ENCODE measurements at regions not wholly inside any gene's neighbourhood (a gene's known extent, or its start where the extent isn't known, plus 50 kb on each side); places are given as distances from the start of the nearest gene placed in this dataset.

DNA sequence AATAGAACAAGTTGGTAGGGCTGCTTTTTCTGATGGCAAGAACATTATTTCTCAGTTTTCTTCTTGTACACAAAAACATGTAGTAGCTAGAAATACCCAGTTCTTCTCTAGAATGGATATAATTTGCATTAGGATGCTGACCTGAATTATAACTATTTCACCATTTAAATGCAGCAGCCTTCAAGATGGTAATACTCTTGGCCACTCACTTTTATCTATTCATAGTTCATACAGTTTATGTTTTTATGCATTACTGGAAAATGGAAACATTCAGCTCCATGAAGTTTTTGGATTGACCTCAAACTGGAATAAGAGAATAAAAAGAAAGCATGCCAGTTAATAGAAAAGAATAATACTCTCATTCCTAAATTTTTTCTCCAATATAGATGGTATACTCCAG lies 487.4 kb downstream of the PABPC4L start:
- TF ChIP-seq, protein P1, sequence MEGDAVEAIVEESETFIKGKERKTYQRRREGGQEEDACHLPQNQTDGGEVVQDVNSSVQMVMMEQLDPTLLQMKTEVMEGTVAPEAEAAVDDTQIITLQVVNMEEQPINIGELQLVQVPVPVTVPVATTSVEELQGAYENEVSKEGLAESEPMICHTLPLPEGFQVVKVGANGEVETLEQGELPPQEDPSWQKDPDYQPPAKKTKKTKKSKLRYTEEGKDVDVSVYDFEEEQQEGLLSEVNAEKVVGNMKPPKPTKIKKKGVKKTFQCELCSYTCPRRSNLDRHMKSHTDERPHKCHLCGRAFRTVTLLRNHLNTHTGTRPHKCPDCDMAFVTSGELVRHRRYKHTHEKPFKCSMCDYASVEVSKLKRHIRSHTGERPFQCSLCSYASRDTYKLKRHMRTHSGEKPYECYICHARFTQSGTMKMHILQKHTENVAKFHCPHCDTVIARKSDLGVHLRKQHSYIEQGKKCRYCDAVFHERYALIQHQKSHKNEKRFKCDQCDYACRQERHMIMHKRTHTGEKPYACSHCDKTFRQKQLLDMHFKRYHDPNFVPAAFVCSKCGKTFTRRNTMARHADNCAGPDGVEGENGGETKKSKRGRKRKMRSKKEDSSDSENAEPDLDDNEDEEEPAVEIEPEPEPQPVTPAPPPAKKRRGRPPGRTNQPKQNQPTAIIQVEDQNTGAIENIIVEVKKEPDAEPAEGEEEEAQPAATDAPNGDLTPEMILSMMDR (IDR thresholded peaks at IDR 0.05; ENCODE audit: unreplicated experiment) = no peak
- Mint-ChIP-seq H3K27me3 (ENCODE audit: unreplicated experiment) (no peaks in the 10 kb centered on the region), H3K4me3 (ENCODE audit: low read depth, unreplicated experiment) (no peak overlapping the region), H3K9me3 (ENCODE audit: low read depth, unreplicated experiment) (peaks cover 4% of the 10 kb centered on the region), H3K36me3 (ENCODE audit: insufficient read depth, unreplicated experiment) (no peaks in the 10 kb centered on the region), H3K4me1 (ENCODE audit: low read depth, unreplicated experiment) (no peaks in the 10 kb centered on the region), H3K27ac (ENCODE audit: unreplicated experiment) (no peak overlapping the region)
- no TSS peak for BruUV-seq (replicated peaks)
- CTCF ChIA-PET = no interaction called here
- intact Hi-C loops (cut with micrococcal nuclease; ENCODE audit: unreplicated experiment) = no loop called here
- DNase-seq = no peak

DNA sequence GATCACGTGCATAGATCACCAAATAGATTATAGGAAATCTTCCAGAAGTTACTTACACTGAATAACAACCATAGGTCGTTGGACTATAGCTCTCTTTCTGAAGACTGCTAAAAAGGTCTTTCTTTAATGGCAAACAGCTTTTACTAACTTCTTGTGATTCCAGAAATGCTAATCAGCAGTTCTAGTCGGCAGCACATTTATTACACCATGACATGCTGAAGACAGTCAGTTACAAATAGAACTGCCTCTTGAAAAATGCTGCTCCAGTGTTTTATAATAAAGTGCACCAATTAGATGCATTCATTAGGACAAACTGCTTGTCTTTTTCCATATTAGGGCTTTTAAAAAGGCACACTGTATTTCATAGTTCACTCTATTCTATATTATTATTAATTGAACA lies 488.2 kb downstream of the PABPC4L start:
- no TSS peak for BruUV-seq (replicated peaks)
- CTCF ChIA-PET = no interaction called here
- no peak overlapping the region for H3K4me3 Mint-ChIP-seq (ENCODE audit: low read depth, unreplicated experiment)
- no peaks in the 10 kb centered on the region for H3K4me1 Mint-ChIP-seq (ENCODE audit: low read depth, unreplicated experiment)
- no peaks in the 10 kb centered on the region for H3K36me3 Mint-ChIP-seq (ENCODE audit: insufficient read depth, unreplicated experiment)
- no peak overlapping the region for H3K27ac Mint-ChIP-seq (ENCODE audit: unreplicated experiment)
- intact Hi-C loops (cut with micrococcal nuclease; ENCODE audit: unreplicated experiment) = no loop called here
- H3K27me3 Mint-ChIP-seq (ENCODE audit: unreplicated experiment) = no peaks in the 10 kb centered on the region
- H3K9me3 Mint-ChIP-seq (ENCODE audit: low read depth, unreplicated experiment) = peaks cover 6% of the 10 kb centered on the region
- TF ChIP-seq, protein P1 (IDR thresholded peaks at IDR 0.05; ENCODE audit: unreplicated experiment) = no peak
- no peak for DNase-seq

DNA sequence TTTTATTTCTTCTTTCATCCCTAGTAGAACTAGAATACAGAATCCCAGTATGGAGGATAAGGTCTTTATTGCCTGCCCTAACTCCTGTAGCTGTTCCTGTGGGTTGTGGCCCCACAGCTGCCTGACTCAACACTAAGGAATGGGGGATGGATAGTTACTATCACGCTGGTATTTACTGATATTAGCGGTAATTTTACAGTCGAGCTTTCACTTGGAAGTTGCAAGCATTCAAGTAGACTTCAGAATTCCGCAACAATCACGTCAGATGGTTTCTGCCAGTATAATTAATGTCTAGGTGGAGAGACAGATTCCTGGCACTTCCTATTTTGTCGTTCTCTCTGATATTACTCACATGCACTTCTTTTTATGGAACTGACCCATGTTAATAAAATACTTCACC lies 489.8 kb downstream of the PABPC4L start:
- no TSS peak for BruUV-seq (replicated peaks)
- CTCF ChIA-PET = no interaction called here
- DNase-seq = no peak
- H3K4me1 Mint-ChIP-seq (ENCODE audit: low read depth, unreplicated experiment) = no peaks in the 10 kb centered on the region
- peaks cover 3% of the 10 kb centered on the region for H3K9me3 Mint-ChIP-seq (ENCODE audit: low read depth, unreplicated experiment)
- intact Hi-C loops (cut with micrococcal nuclease; ENCODE audit: unreplicated experiment) = no loop called here
- no peaks in the 10 kb centered on the region for H3K36me3 Mint-ChIP-seq (ENCODE audit: insufficient read depth, unreplicated experiment)
- TF ChIP-seq, protein P1 (IDR thresholded peaks at IDR 0.05; ENCODE audit: unreplicated experiment) = no peak
- H3K4me3 Mint-ChIP-seq (ENCODE audit: low read depth, unreplicated experiment) = no peak overlapping the region
- H3K27ac Mint-ChIP-seq (ENCODE audit: unreplicated experiment) = no peak overlapping the region
- H3K27me3 Mint-ChIP-seq (ENCODE audit: unreplicated experiment) = no peaks in the 10 kb centered on the region

DNA sequence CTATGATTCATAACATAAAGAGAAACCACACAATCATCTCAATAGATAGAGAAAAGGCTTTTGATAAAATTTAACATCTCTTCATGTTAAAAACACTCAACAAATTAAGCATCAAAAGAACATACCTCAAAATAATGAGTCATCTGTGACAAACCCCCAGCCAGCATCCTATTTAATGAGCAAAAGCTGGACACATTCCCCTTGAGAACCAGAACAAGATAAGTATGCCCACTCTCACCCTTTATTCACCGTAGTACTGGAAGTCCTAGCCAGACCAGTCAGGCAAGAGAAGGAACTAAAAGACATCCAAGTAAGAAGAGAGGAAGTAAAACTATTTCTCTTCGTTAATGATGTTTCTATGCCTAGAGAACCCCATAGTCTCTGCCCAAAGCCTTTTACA lies 507.2 kb downstream of the PABPC4L start:
- no peak for DNase-seq
- CTCF ChIA-PET = no interaction called here
- Mint-ChIP-seq H3K36me3 (ENCODE audit: insufficient read depth, unreplicated experiment) (no peaks in the 10 kb centered on the region), H3K4me3 (ENCODE audit: low read depth, unreplicated experiment) (no peak overlapping the region), H3K27ac (ENCODE audit: unreplicated experiment) (no peak overlapping the region), H3K27me3 (ENCODE audit: unreplicated experiment) (no peaks in the 10 kb centered on the region), H3K4me1 (ENCODE audit: low read depth, unreplicated experiment) (no peaks in the 10 kb centered on the region), H3K9me3 (ENCODE audit: low read depth, unreplicated experiment) (peaks cover 3% of the 10 kb centered on the region)
- no TSS peak for BruUV-seq (replicated peaks)
- TF ChIP-seq, protein P1 (IDR thresholded peaks at IDR 0.05; ENCODE audit: unreplicated experiment) = no peak
- intact Hi-C loops (cut with micrococcal nuclease; ENCODE audit: unreplicated experiment) = no loop called here

DNA sequence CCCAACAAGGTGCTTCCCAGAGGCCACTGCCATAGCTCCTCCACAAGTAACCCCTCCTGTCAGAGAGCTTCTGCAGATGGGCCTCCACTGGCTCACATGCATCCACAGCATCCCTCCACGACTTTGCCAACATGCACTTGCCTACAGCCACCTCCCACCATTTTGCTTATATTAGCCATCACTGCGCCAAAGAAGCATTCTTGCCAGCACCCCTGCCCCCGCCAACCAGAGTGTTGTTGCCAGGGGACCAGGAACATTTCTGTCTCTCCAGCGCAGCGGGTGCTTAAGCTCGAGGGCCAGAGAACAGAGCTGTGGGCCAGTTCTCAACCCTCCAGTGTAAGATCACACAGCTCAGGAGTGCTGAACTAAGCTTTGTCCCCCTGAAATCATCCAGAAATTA lies 517.6 kb downstream of the PABPC4L start:
- Mint-ChIP-seq H3K27me3 (ENCODE audit: unreplicated experiment) (no peaks in the 10 kb centered on the region), H3K4me1 (ENCODE audit: low read depth, unreplicated experiment) (no peaks in the 10 kb centered on the region), H3K4me3 (ENCODE audit: low read depth, unreplicated experiment) (no peak overlapping the region), H3K27ac (ENCODE audit: unreplicated experiment) (no peak overlapping the region), H3K9me3 (ENCODE audit: low read depth, unreplicated experiment) (peaks cover 4% of the 10 kb centered on the region), H3K36me3 (ENCODE audit: insufficient read depth, unreplicated experiment) (no peaks in the 10 kb centered on the region)
- BruUV-seq (replicated peaks) = no TSS peak
- DNase-seq = no peak
- CTCF ChIA-PET = no interaction called here
- TF ChIP-seq, protein P1 (IDR thresholded peaks at IDR 0.05; ENCODE audit: unreplicated experiment) = no peak
- intact Hi-C loops (cut with micrococcal nuclease; ENCODE audit: unreplicated experiment) = no loop called here

Data from Calu3 (cell line).